ENCODE measurements at regions not wholly inside any gene's neighbourhood (a gene's known extent, or its start where the extent isn't known, plus 50 kb on each side); places are given as distances from the start of the nearest gene placed in this dataset.

DNA sequence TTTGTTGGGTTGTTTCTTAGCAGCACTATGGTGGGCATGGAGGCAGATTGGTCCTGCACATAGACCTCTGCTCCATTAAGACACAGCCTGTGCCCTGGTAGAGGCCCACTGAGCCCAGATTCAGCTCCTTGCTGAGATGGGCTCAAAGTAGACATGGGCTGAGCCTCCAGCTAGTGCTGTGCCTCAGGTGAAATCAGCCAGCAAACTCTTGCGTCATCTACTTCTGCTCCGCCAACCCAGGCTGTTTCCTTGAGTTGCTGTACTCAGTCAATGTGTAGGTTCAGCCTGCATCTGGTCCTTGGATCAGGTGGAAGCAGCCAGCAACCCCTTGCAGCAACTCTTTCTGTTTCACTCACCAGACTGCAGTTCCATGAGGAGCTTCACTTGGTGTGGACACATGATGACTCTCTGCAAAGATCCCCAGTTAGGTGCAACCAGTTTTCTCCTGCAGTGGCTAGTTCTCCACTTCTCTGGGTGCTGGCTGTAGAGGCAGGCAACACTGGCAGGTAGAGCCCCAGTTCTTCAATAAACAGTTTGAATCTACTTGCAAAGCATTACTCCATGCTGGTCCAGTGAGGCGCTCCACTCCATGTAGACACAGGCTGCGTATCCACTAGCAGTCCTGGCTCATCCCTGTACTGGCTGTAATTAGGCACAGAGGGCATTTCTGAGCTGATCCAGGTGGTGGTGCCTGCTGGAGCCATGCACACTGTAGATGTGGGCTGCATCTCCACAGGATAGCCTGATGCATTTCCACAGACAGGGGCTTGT lies 199.0 kb upstream of the MAMLD1 start:
- H2BK5ac ChIP-seq (ENCODE audit: insufficient read length, low read length) = no peak overlapping the region
- peaks cover 49% of the 10 kb centered on the region for H3K9me3 ChIP-seq (ENCODE audit: control insufficient read depth, low read depth, low read length)
- no peaks in the 10 kb centered on the region for H3K23me2 ChIP-seq (ENCODE audit: insufficient read length, low read depth, low read length, poor library complexity, severe bottlenecking)
- H4K20me1 ChIP-seq (ENCODE audit: control insufficient read depth, insufficient read depth, insufficient read length) = no peaks in the 10 kb centered on the region
- no peak for DNase-seq
- no peaks in the 10 kb centered on the region for H3K4me1 ChIP-seq (ENCODE audit: insufficient read depth, low read length)
- H3K79me2 ChIP-seq (ENCODE audit: insufficient read depth, low read length) = no peaks in the 10 kb centered on the region
- H2BK12ac ChIP-seq (ENCODE audit: insufficient read length, low read depth, low read length) = no peak overlapping the region
- no peak overlapping the region for H4K8ac ChIP-seq (replicated peaks; ENCODE audit: insufficient read length, low read depth, low read length)
- no peaks in the 10 kb centered on the region for H3K36me3 Mint-ChIP-seq (ENCODE audit: insufficient read depth in 1 of 3, low read depth in 3 of 3)
- no peak overlapping the region for H3K18ac ChIP-seq (ENCODE audit: insufficient read length, low read depth, low read length)
- TF ChIP-seq, protein P1, sequence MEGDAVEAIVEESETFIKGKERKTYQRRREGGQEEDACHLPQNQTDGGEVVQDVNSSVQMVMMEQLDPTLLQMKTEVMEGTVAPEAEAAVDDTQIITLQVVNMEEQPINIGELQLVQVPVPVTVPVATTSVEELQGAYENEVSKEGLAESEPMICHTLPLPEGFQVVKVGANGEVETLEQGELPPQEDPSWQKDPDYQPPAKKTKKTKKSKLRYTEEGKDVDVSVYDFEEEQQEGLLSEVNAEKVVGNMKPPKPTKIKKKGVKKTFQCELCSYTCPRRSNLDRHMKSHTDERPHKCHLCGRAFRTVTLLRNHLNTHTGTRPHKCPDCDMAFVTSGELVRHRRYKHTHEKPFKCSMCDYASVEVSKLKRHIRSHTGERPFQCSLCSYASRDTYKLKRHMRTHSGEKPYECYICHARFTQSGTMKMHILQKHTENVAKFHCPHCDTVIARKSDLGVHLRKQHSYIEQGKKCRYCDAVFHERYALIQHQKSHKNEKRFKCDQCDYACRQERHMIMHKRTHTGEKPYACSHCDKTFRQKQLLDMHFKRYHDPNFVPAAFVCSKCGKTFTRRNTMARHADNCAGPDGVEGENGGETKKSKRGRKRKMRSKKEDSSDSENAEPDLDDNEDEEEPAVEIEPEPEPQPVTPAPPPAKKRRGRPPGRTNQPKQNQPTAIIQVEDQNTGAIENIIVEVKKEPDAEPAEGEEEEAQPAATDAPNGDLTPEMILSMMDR (conservative IDR thresholded peaks at IDR 0.05) = no peak
- no peak overlapping the region for H3K4me2 ChIP-seq (ENCODE audit: insufficient read depth, insufficient read length, low read length)
- no peak overlapping the region for H3K9ac ChIP-seq (ENCODE audit: extremely low read depth, insufficient read length, low read length)
- H3K27me3 Mint-ChIP-seq (ENCODE audit: low read depth) = peaks cover 3% of the 10 kb centered on the region
- no peak overlapping the region for H2BK15ac ChIP-seq (ENCODE audit: low read depth, low read length)
- no peak overlapping the region for H3T11ph ChIP-seq (ENCODE audit: low read length)
- H2BK20ac ChIP-seq (ENCODE audit: low read depth, low read length, poor library complexity, severe bottlenecking) = no peak overlapping the region
- no peak overlapping the region for H2AFZ ChIP-seq (ENCODE audit: low read length)
- WGBS (ENCODE audit: extremely low coverage, insufficient read length, low lambda C conversion rate) = no CpG with 5 or more reads among the region's 4 CpGs
- no peak overlapping the region for H3K23ac ChIP-seq (ENCODE audit: insufficient read length, low read depth, low read length)
- H4K5ac ChIP-seq (ENCODE audit: insufficient read length, low read depth, low read length) = no peak overlapping the region
- no peaks in the 10 kb centered on the region for H3K79me1 ChIP-seq (ENCODE audit: insufficient read depth, low read depth, low read length, poor library complexity, severe bottlenecking)
- H2AK5ac ChIP-seq (ENCODE audit: insufficient read length, low read length) = no peak overlapping the region
- H4K91ac ChIP-seq (ENCODE audit: insufficient read length, low read depth, low read length) = no peak overlapping the region
- H3K27ac Mint-ChIP-seq = no peak overlapping the region
- H3K56ac ChIP-seq (ENCODE audit: insufficient read length, low read depth, low read length) = no peak overlapping the region
- no peaks in the 10 kb centered on the region for H3K4me1 Mint-ChIP-seq
- H3K4ac ChIP-seq (ENCODE audit: low read depth, low read length) = no peak overlapping the region
- no peak overlapping the region for H3K14ac ChIP-seq (ENCODE audit: insufficient read depth, low read length)
- H3K4me3 Mint-ChIP-seq = no peak overlapping the region
- H2BK120ac ChIP-seq (ENCODE audit: low read depth, low read length, poor library complexity, severe bottlenecking) = no peak overlapping the region
- H3K27ac ChIP-seq (ENCODE audit: insufficient read length, low read depth, low read length) = no peak overlapping the region
- H3K9me3 Mint-ChIP-seq = peaks cover 66 to 71% of the 10 kb centered on the region in 2 experiments
- H3K27me3 ChIP-seq (ENCODE audit: insufficient read depth, low read length) = no peaks in the 10 kb centered on the region
